Trophoblast cell (in vitro differentiated cells and primary cell): ENCODE measurements at regions not wholly inside any gene's neighbourhood (a gene's known extent, or its start where the extent isn't known, plus 50 kb on each side); places are given as distances from the start of the nearest gene placed in this dataset.

Experiments
- DNase-seq, 2 donors: peaks; one replicate each; pipeline ENCODE4 v3.0.0-alpha.2; 2016
- H2AFZ ChIP-seq: 2 replicates; pipeline ENCODE4 v1.6.1; 2013; ENCODE audit warnings: low read length, moderate library complexity, mild to moderate bottlenecking; ENCODE audit not compliant: insufficient read depth, poor library complexity
- H2AK5ac ChIP-seq: 2 replicates; pipeline ENCODE4 v1.6.1; 2013; ENCODE audit warnings: mild to moderate bottlenecking, low read length
- H2BK120ac ChIP-seq: 2 replicates; pipeline ENCODE4 v1.6.1; 2013; ENCODE audit warnings: low read length, mild to moderate bottlenecking, moderate library complexity; ENCODE audit not compliant: insufficient read depth, poor library complexity
- H2BK12ac ChIP-seq: 2 replicates; pipeline ENCODE4 v1.6.1; 2013; ENCODE audit warnings: mild to moderate bottlenecking, low read length, moderate library complexity
- H2BK5ac ChIP-seq: 2 replicates; pipeline ENCODE4 v1.6.1; 2013; ENCODE audit warnings: low read length, low read depth, moderate library complexity, mild to moderate bottlenecking; ENCODE audit not compliant: poor library complexity
- H3K14ac ChIP-seq: 2 replicates; pipeline ENCODE4 v1.6.1; 2013; ENCODE audit warnings: mild to moderate bottlenecking, low read length
- H3K18ac ChIP-seq: 2 replicates; pipeline ENCODE4 v1.6.1; 2013; ENCODE audit warnings: mild to moderate bottlenecking, low read length
- H3K23ac ChIP-seq: 2 replicates; pipeline ENCODE4 v1.6.1; 2013; ENCODE audit warnings: low read length
- H3K27ac ChIP-seq: 2 replicates; pipeline ENCODE4 v1.5.1; 2013; ENCODE audit warnings: low read depth, mild to moderate bottlenecking, inconsistent platforms, low read length, moderate library complexity
- H3K27me3 ChIP-seq: 2 replicates; pipeline ENCODE4 v1.6.1; 2013; ENCODE audit warnings: inconsistent platforms, mild to moderate bottlenecking, low read length, moderate library complexity; ENCODE audit not compliant: insufficient read depth
- H3K36me3 ChIP-seq, 2 experiments: 1 replicate in 1 of 2; 2 replicates in 1 of 2; pipeline ENCODE4 v1.6.1; 2013; ENCODE audit warnings: low read length in 2 of 2, mild to moderate bottlenecking in 2 of 2, moderate library complexity in 1 of 2; ENCODE audit not compliant: insufficient read depth in 2 of 2, control insufficient read depth in 1 of 2
- H3K4ac ChIP-seq: 2 replicates; pipeline ENCODE4 v1.6.1; 2013; ENCODE audit warnings: low read depth, mild to moderate bottlenecking, low read length, moderate library complexity
- H3K4me1 ChIP-seq, 2 experiments: 1 replicate in 1 of 2; 2 replicates in 1 of 2; pipeline ENCODE4 v1.6.1; 2013; ENCODE audit warnings: low read length in 2 of 2, mild to moderate bottlenecking in 2 of 2, moderate library complexity in 1 of 2; ENCODE audit not compliant: insufficient read depth in 2 of 2, control insufficient read depth in 1 of 2
- H3K4me2 ChIP-seq: 2 replicates; pipeline ENCODE4 v1.6.1; 2013; ENCODE audit warnings: inconsistent platforms, mild to moderate bottlenecking, low read length, moderate library complexity
- H3K4me3 ChIP-seq: 2 replicates; pipeline ENCODE4 v1.5.1; 2013; ENCODE audit warnings: mild to moderate bottlenecking, low read depth, low read length, inconsistent platforms
- H3K79me1 ChIP-seq: one replicate; pipeline ENCODE4 v1.6.1; 2013; ENCODE audit warnings: low read length
- H3K79me2 ChIP-seq: 2 replicates; pipeline ENCODE4 v1.6.1; 2013; ENCODE audit warnings: low read length, mild to moderate bottlenecking; ENCODE audit not compliant: control insufficient read depth, insufficient read depth, poor library complexity
- H3K9ac ChIP-seq: 2 replicates; pipeline ENCODE4 v1.6.1; 2013; ENCODE audit warnings: mild to moderate bottlenecking, low read length
- H3K9me3 ChIP-seq: 2 replicates; pipeline ENCODE4 v1.6.1; 2013; ENCODE audit warnings: low read depth, mild to moderate bottlenecking, control low read depth, inconsistent platforms, low read length; ENCODE audit not compliant: insufficient read depth
- H4K12ac ChIP-seq: 2 replicates; pipeline ENCODE4 v1.6.1; 2013; ENCODE audit warnings: low read depth, mild to moderate bottlenecking, low read length, moderate library complexity
- H4K8ac ChIP-seq: 2 replicates; pipeline ENCODE4 v1.6.1; 2013; ENCODE audit warnings: low read depth, mild to moderate bottlenecking, low read length, moderate library complexity
- H4K91ac ChIP-seq: one replicate; pipeline ENCODE4 v1.6.1; 2013; ENCODE audit warnings: low read depth, mild to moderate bottlenecking, low read length, moderate library complexity
- WGBS: extraction: QIAGEN DNeasy Blood & Tissue Kit; methylation state at CpG from one replicate; pipeline ENCODE4 v1.1.7; 2013; ENCODE audit warnings: missing lambda C conversion rate; ENCODE audit not compliant: insufficient read length, insufficient coverage; ENCODE audit errors: extremely low coverage; 5-methylcytosine and 5-hydroxymethylcytosine counted together

GRCh38 chr1:99106274-99106673, 101.6 kb upstream of the PLPPR5 start:
- Histone ChIP-seq H2BK12ac (no peak overlapping the region), H3K79me2 (no peaks in the 10 kb centered on the region), H3K27me3 (no peaks in the 10 kb centered on the region), H4K8ac (no peak overlapping the region), H3K14ac (no peak overlapping the region), H3K4me3 (no peak overlapping the region), H3K36me3 (no peaks in the 10 kb centered on the region), H3K9me3 (no peaks in the 10 kb centered on the region), H3K9ac (no peak overlapping the region), H3K23ac (no peak overlapping the region), H2AFZ (no peak overlapping the region), H3K4me1 (no peaks in the 10 kb centered on the region), H4K91ac (no peak overlapping the region), H3K4ac (no peak overlapping the region), H3K79me1 (no peaks in the 10 kb centered on the region), H2AK5ac (no peak overlapping the region), H3K4me2 (no peak overlapping the region), H3K18ac (no peak overlapping the region), H2BK5ac (no peak overlapping the region), H4K12ac (no peak overlapping the region), H2BK120ac (no peak overlapping the region), H3K27ac (no peak overlapping the region)
- no peak for DNase-seq
- no CpG with 5 or more reads among the region's 1 CpG for WGBS

GRCh38 chr1:99107680-99108079, 103.0 kb upstream of the PLPPR5 start:
- Histone ChIP-seq H3K4ac (no peak overlapping the region), H2AFZ (no peak overlapping the region), H2BK5ac (no peak overlapping the region), H3K4me2 (no peak overlapping the region), H3K36me3 (no peaks in the 10 kb centered on the region), H3K18ac (no peak overlapping the region), H3K79me1 (no peaks in the 10 kb centered on the region), H2BK120ac (no peak overlapping the region), H3K4me3 (no peak overlapping the region), H3K4me1 (no peaks in the 10 kb centered on the region), H3K23ac (no peak overlapping the region), H3K27me3 (no peaks in the 10 kb centered on the region), H3K9ac (no peak overlapping the region), H3K27ac (no peak overlapping the region), H3K9me3 (no peaks in the 10 kb centered on the region), H2BK12ac (no peak overlapping the region), H4K91ac (no peak overlapping the region), H3K79me2 (no peaks in the 10 kb centered on the region), H3K14ac (no peak overlapping the region), H4K12ac (no peak overlapping the region), H2AK5ac (no peak overlapping the region), H4K8ac (no peak overlapping the region)
- WGBS = no CpG with 5 or more reads among the region's 7 CpGs
- no peak for DNase-seq

GRCh38 chr1:99110140-99111041, 105.7 kb upstream of the PLPPR5 start:
- Histone ChIP-seq H3K4ac (no peak overlapping the region), H4K8ac (no peak overlapping the region), H3K79me2 (no peaks in the 10 kb centered on the region), H3K4me1 (no peaks in the 10 kb centered on the region), H3K79me1 (no peaks in the 10 kb centered on the region), H3K27me3 (no peaks in the 10 kb centered on the region), H2BK120ac (no peak overlapping the region), H3K36me3 (no peaks in the 10 kb centered on the region), H3K23ac (no peak overlapping the region), H3K27ac (no peak overlapping the region), H2AK5ac (no peak overlapping the region), H3K18ac (no peak overlapping the region), H2BK5ac (no peak overlapping the region), H3K4me2 (no peak overlapping the region), H2AFZ (no peak overlapping the region), H4K12ac (no peak overlapping the region), H3K9me3 (no peaks in the 10 kb centered on the region), H4K91ac (no peak overlapping the region), H3K14ac (no peak overlapping the region), H3K9ac (no peak overlapping the region), H3K4me3 (no peak overlapping the region), H2BK12ac (no peak overlapping the region)
- no CpG with 5 or more reads among the region's 6 CpGs for WGBS
- no peak for DNase-seq

- no peak overlapping the region for H3K27ac ChIP-seq
- H3K79me1 ChIP-seq = no peaks in the 10 kb centered on the region
- H2BK5ac ChIP-seq = no peak overlapping the region
- no peak overlapping the region for H2AFZ ChIP-seq
- H2BK12ac ChIP-seq = no peak overlapping the region
- no peak overlapping the region for H2AK5ac ChIP-seq
- H3K4me3 ChIP-seq = no peak overlapping the region
- H4K12ac ChIP-seq = no peak overlapping the region
- H4K91ac ChIP-seq = no peak overlapping the region
- no peak overlapping the region for H3K4ac ChIP-seq
- WGBS = no CpG with 5 or more reads among the region's 2 CpGs
- H3K4me2 ChIP-seq = no peak overlapping the region
- no peaks in the 10 kb centered on the region for H3K27me3 ChIP-seq
- H4K8ac ChIP-seq = no peak overlapping the region
- no peak overlapping the region for H3K23ac ChIP-seq
- H3K14ac ChIP-seq = no peak overlapping the region
- no peak overlapping the region for H3K18ac ChIP-seq
- no peak overlapping the region for H2BK120ac ChIP-seq
- no peaks in the 10 kb centered on the region for H3K4me1 ChIP-seq
- DNase-seq = no peak
- H3K79me2 ChIP-seq = no peaks in the 10 kb centered on the region
- no peaks in the 10 kb centered on the region for H3K36me3 ChIP-seq
- no peaks in the 10 kb centered on the region for H3K9me3 ChIP-seq
- H3K9ac ChIP-seq = no peak overlapping the region
Observed at GRCh38 chr1:99115231-99115630, 110.6 kb upstream of the PLPPR5 start.
